PC-9 (cell line): ENCODE measurements at regions not wholly inside any gene's neighbourhood (a gene's known extent, or its start where the extent isn't known, plus 50 kb on each side); places are given as distances from the start of the nearest gene placed in this dataset.

Experiments used
- BruUV-seq: library from RNA; stranded (reverse); fragments of 400-500 nt; replicated peaks from 2 replicates; lab custom pipeline; 2021; lab: Mats Ljungman, UMichigan
- CTCF ChIA-PET: fragments of 300-600 bp; sonication (Branson Sonifier 250); formaldehyde crosslinking; loops from one replicate; lab custom pipeline; 2022; ENCODE audit warnings: antibody characterized with exemption; lab: Charles Lee
- POLR2A ChIA-PET: fragments of 300-600 bp; sonication (Branson Sonifier 250); formaldehyde crosslinking; loops from one replicate; lab custom pipeline; 2022; ENCODE audit warnings: antibody characterized with exemption; ENCODE audit not compliant: unreplicated experiment; lab: Charles Lee
- DNase-seq, 2 experiments: peaks; one replicate each; pipeline versions ENCODE4 v3.0.0 to v3.0.0-alpha.2; 2015 to 2022; ENCODE audit warnings: mixed read lengths in 1 of 2
- H2AFZ ChIP-seq: fragments of 200-600 bp; sonication (generic); 2 replicates; pipeline ENCODE4 v1.8.1; 2017; ENCODE audit warnings: antibody characterized with exemption
- H3F3A ChIP-seq: fragments of 200-600 bp; sonication (generic); 2 replicates; pipeline ENCODE4 v1.8.1; 2017; ENCODE audit warnings: antibody characterized with exemption, mild to moderate bottlenecking, low read depth; ENCODE audit not compliant: insufficient read depth
- H3K27ac ChIP-seq: fragments of 200-600 bp; sonication (generic); 2 replicates; pipeline ENCODE4 v1.6.1; 2016; ENCODE audit warnings: mixed run types
- H3K27me3 ChIP-seq: fragments of 200-600 bp; sonication (generic); 2 replicates; pipeline ENCODE4 v1.6.1; 2016; ENCODE audit warnings: low read depth, mixed run types; ENCODE audit not compliant: insufficient read depth
- H3K36me3 ChIP-seq: fragments of 200-600 bp; sonication (generic); 2 replicates; pipeline ENCODE4 v1.6.1; 2016; ENCODE audit warnings: low read depth, mixed run types
- H3K4me1 ChIP-seq: fragments of 200-600 bp; sonication (generic); replicated peaks from 2 replicates; pipeline ENCODE4 v1.6.1; 2016; ENCODE audit warnings: mixed run types; ENCODE audit not compliant: insufficient read depth
- H3K4me2 ChIP-seq: fragments of 200-600 bp; sonication (generic); 2 replicates; pipeline ENCODE4 v1.6.1; 2017; ENCODE audit warnings: mixed run types
- H3K4me3 ChIP-seq: fragments of 200-600 bp; sonication (generic); 2 replicates; pipeline ENCODE4 v1.6.1; 2016; ENCODE audit warnings: mixed run types
- H3K79me2 ChIP-seq: fragments of 200-600 bp; sonication (generic); 2 replicates; pipeline ENCODE4 v1.6.1; 2017; ENCODE audit warnings: low read depth, mixed run types
- H3K9me2 ChIP-seq: fragments of 200-600 bp; sonication (generic); 2 replicates; pipeline ENCODE4 v1.8.1; 2017; ENCODE audit warnings: mild to moderate bottlenecking; ENCODE audit not compliant: insufficient read depth
- H3K9me3 ChIP-seq: fragments of 200-600 bp; sonication (generic); 2 replicates; pipeline ENCODE4 v1.8.1; 2016; ENCODE audit warnings: low read depth; ENCODE audit not compliant: insufficient read depth
- H4K20me1 ChIP-seq: fragments of 200-600 bp; sonication (generic); 2 replicates; pipeline ENCODE4 v1.8.1; 2017; ENCODE audit not compliant: insufficient read depth
- EZH2 ChIP-seq: fragments of 200-600 bp; sonication (generic); IDR thresholded peaks from 2 replicates; pipeline ENCODE4 v1.8.0; 2017; ENCODE audit warnings: antibody characterized with exemption, low read depth
- intact Hi-C: fragments of 100-400 bp; cut with micrococcal nuclease; formaldehyde crosslinking; loops from one replicate; pipeline ENCODE4 v1.10.0; 2022; ENCODE audit not compliant: unreplicated experiment
- TF ChIP-seq, protein P1 (sequence below): fragments of 200-600 bp; sonication (generic); conservative IDR thresholded peaks from 2 replicates; pipeline ENCODE4 v1.6.1; 2017; ENCODE audit warnings: mixed run types, antibody characterized with exemption, mild to moderate bottlenecking, moderate library complexity

GRCh38 chr5:8875722-8876121, 670.2 kb downstream of the SEMA5A start:
- no peaks in the 10 kb centered on the region for H3K36me3 ChIP-seq
- no peak for DNase-seq
- peaks cover 15% of the 10 kb centered on the region for H3K27me3 ChIP-seq
- H3K4me1 ChIP-seq, result no peaks in the 10 kb centered on the region
- no TSS peak for BruUV-seq
- no peak overlapping the region for H3K27ac ChIP-seq
- H2AFZ ChIP-seq, result no peak overlapping the region
- H4K20me1 ChIP-seq, result no peaks in the 10 kb centered on the region
- TF ChIP-seq EZH2, result no peak
- TF ChIP-seq, protein P1, sequence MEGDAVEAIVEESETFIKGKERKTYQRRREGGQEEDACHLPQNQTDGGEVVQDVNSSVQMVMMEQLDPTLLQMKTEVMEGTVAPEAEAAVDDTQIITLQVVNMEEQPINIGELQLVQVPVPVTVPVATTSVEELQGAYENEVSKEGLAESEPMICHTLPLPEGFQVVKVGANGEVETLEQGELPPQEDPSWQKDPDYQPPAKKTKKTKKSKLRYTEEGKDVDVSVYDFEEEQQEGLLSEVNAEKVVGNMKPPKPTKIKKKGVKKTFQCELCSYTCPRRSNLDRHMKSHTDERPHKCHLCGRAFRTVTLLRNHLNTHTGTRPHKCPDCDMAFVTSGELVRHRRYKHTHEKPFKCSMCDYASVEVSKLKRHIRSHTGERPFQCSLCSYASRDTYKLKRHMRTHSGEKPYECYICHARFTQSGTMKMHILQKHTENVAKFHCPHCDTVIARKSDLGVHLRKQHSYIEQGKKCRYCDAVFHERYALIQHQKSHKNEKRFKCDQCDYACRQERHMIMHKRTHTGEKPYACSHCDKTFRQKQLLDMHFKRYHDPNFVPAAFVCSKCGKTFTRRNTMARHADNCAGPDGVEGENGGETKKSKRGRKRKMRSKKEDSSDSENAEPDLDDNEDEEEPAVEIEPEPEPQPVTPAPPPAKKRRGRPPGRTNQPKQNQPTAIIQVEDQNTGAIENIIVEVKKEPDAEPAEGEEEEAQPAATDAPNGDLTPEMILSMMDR, result no peak
- no peaks in the 10 kb centered on the region for H3F3A ChIP-seq
- H3K4me3 ChIP-seq, result no peak overlapping the region
- POLR2A ChIA-PET, result no interaction called here
- H3K9me3 ChIP-seq, result no peaks in the 10 kb centered on the region
- intact Hi-C loops, result no loop called here
- no peak overlapping the region for H3K4me2 ChIP-seq
- H3K79me2 ChIP-seq, result no peaks in the 10 kb centered on the region
- CTCF ChIA-PET, result no interaction called here
- no peaks in the 10 kb centered on the region for H3K9me2 ChIP-seq

GRCh38 chr5:8879248-8879647, 666.6 kb downstream of the SEMA5A start:
- POLR2A ChIA-PET, result no interaction called here
- no TSS peak for BruUV-seq
- no peaks in the 10 kb centered on the region for H3K36me3 ChIP-seq
- no peaks in the 10 kb centered on the region for H3K9me3 ChIP-seq
- no peaks in the 10 kb centered on the region for H4K20me1 ChIP-seq
- H3K79me2 ChIP-seq, result no peaks in the 10 kb centered on the region
- H3K4me1 ChIP-seq, result no peaks in the 10 kb centered on the region
- CTCF ChIA-PET, result no interaction called here
- H3K27me3 ChIP-seq, result no peaks in the 10 kb centered on the region
- H3F3A ChIP-seq, result no peaks in the 10 kb centered on the region
- H3K27ac ChIP-seq, result no peak overlapping the region
- DNase-seq, result no peak
- no peak overlapping the region for H3K4me3 ChIP-seq
- TF ChIP-seq EZH2, result no peak
- TF ChIP-seq, protein P1, result no peak
- intact Hi-C loops, result no loop called here
- H3K9me2 ChIP-seq, result no peaks in the 10 kb centered on the region
- no peak overlapping the region for H3K4me2 ChIP-seq
- H2AFZ ChIP-seq, result no peak overlapping the region

- Histone ChIP-seq H3K27ac (no peak overlapping the region), H3K4me2 (no peak overlapping the region), H3K4me3 (no peak overlapping the region), H3K27me3 (no peaks in the 10 kb centered on the region), H3K79me2 (no peaks in the 10 kb centered on the region), H3K9me2 (no peaks in the 10 kb centered on the region), H3K36me3 (no peaks in the 10 kb centered on the region), H3K9me3 (0 out of 2 replicates have a peak, but pooled peaks cover 4% of the 10 kb centered on the region), H2AFZ (no peak overlapping the region), H3F3A (no peaks in the 10 kb centered on the region), H3K4me1 (no peaks in the 10 kb centered on the region), H4K20me1 (no peaks in the 10 kb centered on the region)
- TF ChIP-seq, protein P1, result no peak
- no peak for TF ChIP-seq EZH2
- intact Hi-C loops, result no loop called here
- no peak for DNase-seq
- ChIA-PET CTCF (no interaction called here), POLR2A (no interaction called here)
- BruUV-seq, result no TSS peak
Observed at GRCh38 chr5:8884029-8884428, 661.8 kb downstream of the SEMA5A start.
